HS-5 (cell line): ENCODE measurements at regions not wholly inside any gene's neighbourhood (a gene's known extent, or its start where the extent isn't known, plus 50 kb on each side); places are given as distances from the start of the nearest gene placed in this dataset.

ENCODE experiments used
- DNase-seq: peaks from one replicate; pipeline ENCODE4 v3.0.0-alpha.2; 2012; ENCODE audit warnings: low read depth

- DNase-seq: no peak
These were observed 273.1 kb downstream of the UACA start for GRCh38 chr15:70490148-70490837.

DNA sequence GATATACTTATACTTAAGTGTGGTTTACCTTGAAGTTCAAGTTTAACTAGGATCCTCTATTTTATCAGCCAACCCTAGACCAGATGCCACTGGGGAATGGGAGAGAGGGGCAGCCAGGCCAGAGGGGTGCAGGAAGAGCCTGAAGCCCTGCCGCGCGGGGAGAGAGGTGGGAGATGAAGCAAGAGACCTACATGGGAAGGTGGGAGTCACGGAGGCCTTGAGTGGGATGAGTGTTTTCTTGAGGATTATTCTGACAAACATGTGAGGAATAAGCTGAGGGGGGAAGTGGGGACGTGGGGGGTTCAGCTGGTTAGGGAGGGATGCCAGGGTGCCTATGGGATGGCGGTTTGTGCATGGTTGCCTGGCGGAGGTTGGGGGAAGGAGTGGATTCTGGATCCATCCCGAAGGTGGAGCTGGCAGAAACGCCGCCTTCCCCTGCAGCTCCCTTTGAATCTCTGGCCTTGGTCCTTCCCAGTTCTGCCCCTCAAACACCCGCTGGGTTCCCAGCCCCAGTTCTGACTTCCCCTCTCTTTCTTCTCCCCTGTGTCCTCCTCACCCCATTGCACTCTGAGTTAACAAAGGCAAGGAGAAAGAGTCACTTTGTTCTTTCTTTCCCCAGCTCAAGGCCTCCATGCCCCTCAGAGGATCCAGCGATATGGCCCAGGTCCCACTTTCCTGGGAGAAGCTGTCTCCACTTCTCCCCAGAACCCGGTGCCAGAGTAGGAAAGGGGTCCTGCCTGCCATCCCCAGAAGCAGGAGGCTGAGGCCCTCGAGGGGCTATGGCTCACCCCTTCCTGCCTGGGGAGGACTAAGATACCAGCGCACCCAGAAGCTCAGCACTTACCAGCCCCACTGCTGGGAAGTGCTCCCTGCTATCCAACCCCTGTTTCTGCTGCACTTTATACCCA lies 274.2 kb downstream of the UACA start:
- no peak for DNase-seq

- no peak for DNase-seq
These were observed 275.3 kb downstream of the UACA start for GRCh38 chr15:70488002-70488605.

- no peak for DNase-seq
These were observed 276.0 kb downstream of the UACA start for GRCh38 chr15:70487387-70487740.

GRCh38 chr15:70486451-70487386 lies 276.6 kb downstream of the UACA start:
- DNase-seq: no peak

DNA sequence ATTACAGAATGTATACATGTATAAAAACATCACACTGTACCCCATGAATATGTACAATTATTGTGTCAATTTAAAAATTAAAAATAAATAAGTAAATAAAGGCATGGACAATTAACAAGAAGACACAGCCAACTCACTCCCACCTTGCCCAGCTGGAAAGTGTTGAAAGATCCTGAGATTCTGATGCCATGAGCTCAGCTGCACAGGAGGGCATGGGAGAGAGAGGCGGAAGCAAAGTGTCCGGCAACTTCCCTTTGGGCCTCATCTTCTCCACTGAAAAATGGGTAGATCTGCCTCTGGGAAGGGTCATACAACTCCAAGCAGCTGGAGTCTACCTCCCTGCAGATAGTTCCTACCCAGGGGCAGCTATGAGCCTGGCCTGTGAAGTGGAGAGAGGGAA lies 277.3 kb downstream of the UACA start:
- no peak for DNase-seq

DNA sequence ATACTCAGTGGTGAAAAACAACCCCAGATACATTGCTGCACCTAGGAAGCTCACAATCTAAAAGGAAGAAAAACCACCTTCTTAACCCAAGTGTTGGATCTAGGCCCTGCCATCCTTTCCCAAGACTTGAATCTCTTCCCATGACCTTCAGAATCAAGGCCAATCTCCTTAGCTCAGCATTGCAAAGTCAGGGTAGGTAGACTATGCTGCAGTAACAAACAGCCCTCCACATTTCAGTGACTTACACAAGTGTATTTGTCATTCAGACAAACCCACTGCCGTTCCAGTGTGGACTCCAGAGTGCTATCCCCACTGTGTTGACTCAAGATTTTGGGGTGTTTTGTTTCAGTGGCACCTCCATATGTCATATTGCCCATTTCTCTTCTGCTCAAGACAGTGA lies 278.4 kb downstream of the UACA start:
- no peak for DNase-seq

GRCh38 chr15:70483513-70483912 lies 279.8 kb downstream of the UACA start:
- no peak for DNase-seq

DNA sequence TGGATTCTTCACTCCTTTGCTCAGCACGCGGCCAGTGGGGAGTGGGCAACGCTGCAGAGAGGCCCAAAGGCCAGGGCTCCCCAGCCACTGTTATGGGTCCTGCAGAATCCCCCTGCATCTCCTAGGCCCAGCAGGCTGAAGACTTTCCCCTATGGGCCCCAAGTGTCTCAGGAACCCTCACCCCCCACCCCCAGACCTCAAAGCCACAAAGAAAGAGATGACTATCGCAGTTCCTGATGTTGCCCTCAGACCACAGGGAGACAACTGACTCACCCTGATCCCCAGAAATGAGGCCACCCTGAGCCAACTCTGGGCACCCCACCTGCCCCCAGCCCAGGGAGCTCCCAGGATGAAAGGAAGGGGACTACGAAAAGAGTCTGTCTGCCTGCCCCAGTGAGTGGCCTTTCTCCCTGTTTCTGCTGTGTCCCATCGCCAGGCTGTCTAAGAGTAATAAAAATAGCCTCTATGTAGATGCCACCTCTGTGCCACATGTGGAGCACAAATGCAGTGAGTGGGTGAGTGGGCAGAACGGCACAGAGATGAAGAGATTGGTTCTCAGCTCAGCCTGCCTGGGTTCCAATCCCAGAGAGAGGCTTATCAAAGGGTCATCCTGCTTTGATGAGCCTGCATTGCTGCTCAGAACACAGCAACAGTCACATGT lies 283.0 kb downstream of the UACA start:
- no peak for DNase-seq

GRCh38 chr15:70479785-70480184 lies 283.6 kb downstream of the UACA start:
- DNase-seq: no peak

DNA sequence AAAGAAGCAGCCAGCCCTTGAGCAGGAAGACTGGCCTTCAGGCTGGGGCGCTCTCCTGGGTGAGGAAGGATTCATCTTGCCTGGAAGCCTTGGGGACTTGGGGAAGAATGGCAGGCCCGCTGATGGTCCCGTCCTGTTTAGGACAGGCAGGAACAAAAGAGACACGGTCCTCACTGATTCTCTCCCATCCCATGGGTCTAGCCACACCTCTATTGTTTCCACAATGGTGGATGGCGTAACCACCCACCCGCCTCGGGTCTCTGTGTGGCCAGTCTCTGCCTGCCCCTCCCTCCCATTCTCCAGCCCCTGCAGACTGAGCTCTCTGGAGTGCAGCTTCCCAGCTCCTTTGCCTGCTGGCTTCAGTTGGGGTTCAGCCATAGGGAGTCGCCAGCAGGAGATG lies 284.3 kb downstream of the UACA start:
- no peak for DNase-seq

GRCh38 chr15:70478251-70478990 lies 284.9 kb downstream of the UACA start:
- DNase-seq: no peak

DNA sequence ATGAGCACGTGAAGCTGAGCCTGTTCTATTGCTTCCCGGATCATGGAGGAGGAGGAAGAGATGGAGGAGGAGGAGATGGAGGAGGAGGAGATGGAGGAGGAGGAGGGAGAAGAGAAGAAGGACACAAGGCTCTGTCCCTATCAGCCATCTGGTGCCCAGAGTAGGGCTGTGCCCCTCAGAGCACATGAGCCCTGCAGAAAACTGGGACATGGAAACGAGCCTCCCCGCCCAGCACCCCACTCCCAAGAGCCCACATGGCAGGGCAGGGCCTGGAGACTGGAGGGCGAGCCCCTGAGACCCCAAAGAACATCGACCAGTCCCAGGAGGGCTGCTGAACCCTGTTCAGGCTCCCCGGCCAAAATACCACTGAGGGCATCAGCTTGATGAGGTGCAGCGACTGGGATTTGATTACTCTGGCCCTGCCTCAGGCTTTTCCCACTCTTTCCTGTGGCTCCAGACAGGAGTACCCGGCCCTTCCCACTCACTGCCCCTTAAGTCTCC lies 285.6 kb downstream of the UACA start:
- DNase-seq: no peak

DNA sequence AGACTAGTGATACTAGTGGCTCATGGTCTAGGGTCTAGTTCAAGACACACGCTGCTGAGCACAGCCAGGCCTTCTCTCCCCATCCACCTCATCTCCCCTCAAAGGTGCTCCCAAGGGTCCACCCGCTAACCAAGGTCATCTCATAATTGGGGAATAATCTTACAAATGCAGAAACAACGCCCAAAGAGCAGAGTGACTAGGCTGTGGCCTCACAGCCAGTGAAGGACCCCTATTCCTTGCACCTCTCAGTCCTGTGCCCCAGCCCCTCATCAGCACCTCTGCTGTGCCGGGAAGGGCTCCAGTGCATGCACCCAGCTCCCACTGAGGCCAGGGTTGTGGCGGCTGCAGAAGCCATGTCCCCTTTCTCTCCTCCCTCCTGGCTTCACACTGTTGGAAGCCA lies 286.9 kb downstream of the UACA start:
- DNase-seq: no peak

- DNase-seq: no peak
These were observed 287.4 kb downstream of the UACA start for GRCh38 chr15:70475921-70476320.

DNA sequence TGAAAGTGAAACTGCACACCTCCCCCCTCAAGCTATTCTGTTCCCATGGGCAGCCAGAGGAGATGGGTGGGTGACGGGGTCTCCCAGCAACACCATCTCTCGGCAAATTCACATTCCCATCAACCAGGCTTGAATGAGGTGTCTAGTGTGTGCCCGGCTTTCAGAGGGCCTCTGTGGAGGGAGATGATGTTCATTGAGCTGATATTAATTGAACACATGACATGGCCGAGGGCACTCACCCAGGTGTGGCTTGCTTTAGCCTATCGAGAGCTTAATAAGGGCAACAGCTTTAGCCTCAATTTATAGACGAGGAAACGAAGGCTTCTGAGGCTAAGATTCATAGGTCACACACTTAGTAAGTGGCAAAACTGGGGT lies 288.0 kb downstream of the UACA start:
- no peak for DNase-seq

DNA sequence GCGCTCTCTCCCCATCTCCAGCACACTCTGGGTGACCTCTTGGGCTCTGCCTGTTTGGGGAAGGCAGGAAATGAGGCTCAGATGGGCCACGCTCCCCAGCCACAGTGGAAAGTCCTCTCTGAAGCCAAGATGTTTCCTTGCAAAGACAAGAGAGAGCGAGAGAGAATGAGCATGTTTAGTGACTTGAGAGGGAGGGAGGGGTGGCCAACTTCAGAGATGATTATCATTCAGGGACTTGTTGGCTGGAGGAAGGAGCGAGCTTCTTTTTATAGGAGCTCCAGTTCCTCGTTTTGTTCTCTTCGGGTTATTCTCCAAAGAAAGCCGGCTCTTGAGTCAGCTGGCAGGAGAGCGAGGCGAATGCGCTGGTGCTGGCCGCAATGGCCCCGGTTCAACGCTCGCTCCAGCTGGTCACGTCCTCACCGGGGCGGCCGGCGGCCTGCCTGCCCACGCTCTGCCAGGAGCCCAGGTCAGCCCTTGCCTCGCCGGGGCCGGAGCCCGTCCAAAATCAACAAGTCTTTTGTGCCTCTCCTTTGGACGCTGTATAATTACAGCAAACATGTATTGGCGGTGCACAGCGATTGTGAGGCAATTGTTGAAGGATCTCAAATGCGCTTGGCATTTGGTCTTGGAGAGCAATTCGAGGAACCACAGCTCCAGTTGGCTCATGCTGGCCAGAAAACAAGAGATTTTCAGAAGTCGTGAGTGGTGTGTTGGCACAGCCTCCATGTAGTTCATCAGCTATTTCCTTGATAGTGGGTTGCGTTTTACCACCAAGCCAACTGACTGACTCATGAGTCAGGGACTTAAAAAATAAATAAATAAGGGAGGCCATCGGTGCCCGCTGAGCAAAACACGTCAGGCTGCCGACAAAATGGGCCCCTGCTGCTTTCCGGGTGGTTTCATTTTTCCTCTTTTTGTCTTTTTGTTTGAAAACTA lies 288.6 kb downstream of the UACA start:
- DNase-seq: peak; percentile 95

DNA sequence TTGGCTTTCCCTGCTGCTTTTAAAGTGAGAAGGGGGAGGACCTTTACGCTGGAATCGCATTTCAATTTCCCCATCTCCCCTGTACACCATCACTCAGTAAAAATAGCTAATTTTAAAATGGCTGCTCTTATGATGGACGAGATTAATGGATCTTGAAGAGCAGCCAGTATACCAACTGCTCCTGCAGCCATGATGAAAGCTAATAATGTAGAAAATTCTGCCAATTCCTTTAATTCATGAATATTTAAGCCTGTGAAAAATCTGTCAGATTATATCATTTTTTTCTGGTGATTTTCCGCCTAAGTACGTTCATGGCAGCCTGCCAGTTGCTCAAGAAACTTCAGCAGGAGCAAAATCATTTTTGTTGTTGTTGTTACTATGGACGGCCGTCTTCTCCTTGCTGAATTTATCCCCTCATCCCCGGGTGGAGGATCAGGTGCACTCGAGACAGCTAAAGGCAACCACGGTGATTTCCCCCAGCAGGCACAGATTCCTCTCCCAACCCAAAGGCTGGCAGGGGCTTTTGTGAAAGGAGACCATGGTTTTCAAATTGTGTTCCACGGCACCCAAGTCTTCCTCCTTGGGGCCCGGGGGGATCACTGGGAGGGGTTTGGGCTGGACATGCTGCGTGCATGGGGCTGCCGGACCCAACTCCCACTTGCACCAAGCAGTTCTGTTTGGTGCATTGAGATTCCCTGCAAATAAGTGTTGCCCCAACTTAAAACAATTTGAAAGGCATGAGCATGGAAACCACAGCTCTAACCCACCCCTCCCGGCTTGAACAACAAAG lies 289.6 kb downstream of the UACA start:
- DNase-seq: no peak

- no peak for DNase-seq
These were observed 291.8 kb downstream of the UACA start for GRCh38 chr15:70471517-70471916.
